ENCODE measurements at regions not wholly inside any gene's neighbourhood (a gene's known extent, or its start where the extent isn't known, plus 50 kb on each side); places are given as distances from the start of the nearest gene placed in this dataset.

DNA sequence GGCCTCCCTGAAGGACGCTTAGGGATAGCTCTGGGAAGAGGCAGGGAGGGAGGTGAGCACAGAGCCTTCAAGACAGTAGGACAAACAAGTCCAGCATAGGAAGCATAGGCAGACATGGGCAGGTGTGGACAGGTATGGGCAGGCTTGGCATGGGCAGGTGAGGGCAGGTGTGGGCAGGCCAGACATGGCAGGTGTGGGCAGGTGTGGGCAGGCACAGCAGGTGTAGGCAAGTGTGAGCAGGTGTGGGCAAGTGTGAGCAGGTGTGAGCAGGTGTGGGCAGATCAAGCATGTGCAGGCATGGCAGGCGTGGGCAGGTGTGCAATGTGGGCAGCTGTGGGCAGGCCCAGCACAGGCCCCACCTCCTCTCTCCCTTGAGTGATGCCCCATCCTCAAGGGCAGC, 148.8 kb upstream of the ZMIZ1 start:
- Histone ChIP-seq H3K9me3 (ENCODE audit: low read depth) (no peaks in the 10 kb centered on the region), H3K4me3 (no peak overlapping the region), H3K4me1 (ENCODE audit: low read depth) (peaks cover 13% of the 10 kb centered on the region), H3K36me3 (no peaks in the 10 kb centered on the region), H3K27ac (no peak overlapping the region), H3K27me3 (no peaks in the 10 kb centered on the region)
- TF ChIP-seq, protein P1, sequence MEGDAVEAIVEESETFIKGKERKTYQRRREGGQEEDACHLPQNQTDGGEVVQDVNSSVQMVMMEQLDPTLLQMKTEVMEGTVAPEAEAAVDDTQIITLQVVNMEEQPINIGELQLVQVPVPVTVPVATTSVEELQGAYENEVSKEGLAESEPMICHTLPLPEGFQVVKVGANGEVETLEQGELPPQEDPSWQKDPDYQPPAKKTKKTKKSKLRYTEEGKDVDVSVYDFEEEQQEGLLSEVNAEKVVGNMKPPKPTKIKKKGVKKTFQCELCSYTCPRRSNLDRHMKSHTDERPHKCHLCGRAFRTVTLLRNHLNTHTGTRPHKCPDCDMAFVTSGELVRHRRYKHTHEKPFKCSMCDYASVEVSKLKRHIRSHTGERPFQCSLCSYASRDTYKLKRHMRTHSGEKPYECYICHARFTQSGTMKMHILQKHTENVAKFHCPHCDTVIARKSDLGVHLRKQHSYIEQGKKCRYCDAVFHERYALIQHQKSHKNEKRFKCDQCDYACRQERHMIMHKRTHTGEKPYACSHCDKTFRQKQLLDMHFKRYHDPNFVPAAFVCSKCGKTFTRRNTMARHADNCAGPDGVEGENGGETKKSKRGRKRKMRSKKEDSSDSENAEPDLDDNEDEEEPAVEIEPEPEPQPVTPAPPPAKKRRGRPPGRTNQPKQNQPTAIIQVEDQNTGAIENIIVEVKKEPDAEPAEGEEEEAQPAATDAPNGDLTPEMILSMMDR (IDR thresholded peaks at IDR 0.05; ENCODE audit: low read depth, low read length) = no peak
- DNase-seq (ENCODE audit: low read depth in 1 of 2, low spot score in 1 of 2) = no peak

DNA sequence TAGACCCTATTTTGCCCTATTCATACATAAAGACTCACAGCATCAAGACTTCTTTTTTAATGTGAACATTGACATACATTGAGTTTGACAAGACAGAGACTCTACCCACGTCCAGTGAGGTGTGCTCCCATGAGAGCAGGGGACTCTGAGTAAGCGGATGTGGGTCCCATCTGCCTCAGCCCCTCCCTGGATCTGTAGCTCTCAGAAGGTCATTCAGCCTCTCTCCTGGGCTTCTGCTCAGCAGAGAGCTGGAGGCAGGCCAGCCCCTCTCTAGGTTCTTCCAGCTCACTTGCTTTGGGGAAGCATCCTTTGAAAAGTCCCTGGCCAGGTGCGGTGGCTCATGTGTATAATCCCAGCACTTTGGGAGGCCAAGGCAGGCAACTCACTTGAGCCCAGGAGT, 146.9 kb upstream of the ZMIZ1 start:
- no peaks in the 10 kb centered on the region for H3K9me3 ChIP-seq (ENCODE audit: low read depth)
- no peak overlapping the region for H3K4me3 ChIP-seq
- H3K4me1 ChIP-seq (ENCODE audit: low read depth) = peaks cover 13% of the 10 kb centered on the region
- no peaks in the 10 kb centered on the region for H3K27me3 ChIP-seq
- DNase-seq (ENCODE audit: low read depth in 1 of 2, low spot score in 1 of 2) = no peak
- H3K27ac ChIP-seq = no peak overlapping the region
- TF ChIP-seq, protein P1 (IDR thresholded peaks at IDR 0.05; ENCODE audit: low read depth, low read length) = no peak
- H3K36me3 ChIP-seq = no peaks in the 10 kb centered on the region

DNA sequence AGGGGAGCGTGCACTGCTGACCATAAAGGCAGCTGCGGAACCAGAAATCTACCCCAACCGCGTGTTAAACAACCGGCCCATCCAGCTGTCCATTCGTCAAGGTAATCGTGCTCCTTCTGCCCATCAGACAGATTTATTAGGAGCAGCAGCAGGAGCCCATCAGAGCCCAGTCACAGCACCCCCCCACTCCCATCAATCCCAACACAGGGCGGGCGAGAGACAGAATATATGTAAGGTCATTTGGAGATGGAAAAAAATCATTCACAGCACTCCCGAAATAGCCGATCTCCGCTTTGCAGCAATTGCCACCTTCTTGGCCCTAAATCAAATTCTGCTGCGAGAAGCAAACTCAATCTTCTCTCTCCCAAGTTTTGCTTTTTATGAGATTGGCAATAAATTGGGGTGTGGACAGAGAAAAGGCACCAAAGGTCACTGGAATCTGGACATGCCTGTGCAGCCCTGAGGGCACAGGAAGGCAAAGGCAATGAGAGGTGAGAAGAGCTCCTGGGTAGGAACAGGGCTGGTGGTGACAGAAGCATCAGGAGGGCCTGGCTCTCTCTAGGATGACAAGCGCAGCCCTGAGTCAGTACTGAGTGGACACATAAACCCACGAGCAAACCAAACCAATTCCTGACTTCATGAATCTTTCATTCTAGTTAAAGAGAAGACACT, 145.0 kb upstream of the ZMIZ1 start:
- Histone ChIP-seq H3K4me3 (no peak overlapping the region), H3K36me3 (no peaks in the 10 kb centered on the region), H3K27me3 (no peaks in the 10 kb centered on the region), H3K27ac (no peak overlapping the region), H3K4me1 (ENCODE audit: low read depth) (peaks cover 13% of the 10 kb centered on the region), H3K9me3 (ENCODE audit: low read depth) (no peaks in the 10 kb centered on the region)
- TF ChIP-seq, protein P1 (IDR thresholded peaks at IDR 0.05; ENCODE audit: low read depth, low read length) = no peak
- no peak for DNase-seq (ENCODE audit: low read depth in 1 of 2, low spot score in 1 of 2)

DNA sequence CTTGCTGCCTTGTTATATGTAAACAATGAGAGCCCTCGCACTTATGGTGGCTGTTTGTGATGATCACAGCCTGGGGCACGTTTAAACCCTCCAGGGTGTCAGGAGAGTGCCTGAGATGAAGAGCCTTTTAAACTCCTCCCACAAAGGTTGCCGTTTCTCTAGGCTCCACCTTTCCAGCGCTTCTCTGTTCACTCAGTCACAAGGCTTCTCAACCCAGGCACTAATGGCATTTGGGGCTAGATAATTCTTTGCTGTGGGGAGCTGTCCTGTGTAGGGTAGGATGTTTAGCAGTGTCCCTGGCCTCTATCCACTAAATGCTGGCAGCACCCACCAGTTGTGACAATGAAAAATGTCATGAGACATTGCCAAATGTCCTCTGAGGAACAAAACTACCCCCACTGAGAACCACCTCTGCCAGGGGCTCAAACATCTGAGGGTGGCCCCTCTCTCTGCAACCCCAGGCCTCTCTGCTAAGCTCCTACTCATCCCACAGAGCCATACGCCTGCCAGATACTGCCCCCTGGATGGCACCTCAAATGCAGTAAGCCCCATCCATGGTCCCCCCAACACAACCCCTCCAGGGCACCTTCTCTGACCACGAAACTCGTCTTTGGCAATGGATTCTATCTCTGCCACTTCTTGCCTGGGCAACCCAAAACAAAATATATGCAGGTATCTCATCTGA, 144.3 kb upstream of the ZMIZ1 start:
- DNase-seq (ENCODE audit: low read depth in 1 of 2, low spot score in 1 of 2) = peak in 1 of 2 donors; percentile 38
- TF ChIP-seq, protein P1 (IDR thresholded peaks at IDR 0.05; ENCODE audit: low read depth, low read length) = no peak
- H3K27me3 ChIP-seq = no peaks in the 10 kb centered on the region
- no peak overlapping the region for H3K27ac ChIP-seq
- peaks cover 10% of the 10 kb centered on the region for H3K4me1 ChIP-seq (ENCODE audit: low read depth)
- no peak overlapping the region for H3K4me3 ChIP-seq
- H3K36me3 ChIP-seq = no peaks in the 10 kb centered on the region
- H3K9me3 ChIP-seq (ENCODE audit: low read depth) = no peaks in the 10 kb centered on the region

DNA sequence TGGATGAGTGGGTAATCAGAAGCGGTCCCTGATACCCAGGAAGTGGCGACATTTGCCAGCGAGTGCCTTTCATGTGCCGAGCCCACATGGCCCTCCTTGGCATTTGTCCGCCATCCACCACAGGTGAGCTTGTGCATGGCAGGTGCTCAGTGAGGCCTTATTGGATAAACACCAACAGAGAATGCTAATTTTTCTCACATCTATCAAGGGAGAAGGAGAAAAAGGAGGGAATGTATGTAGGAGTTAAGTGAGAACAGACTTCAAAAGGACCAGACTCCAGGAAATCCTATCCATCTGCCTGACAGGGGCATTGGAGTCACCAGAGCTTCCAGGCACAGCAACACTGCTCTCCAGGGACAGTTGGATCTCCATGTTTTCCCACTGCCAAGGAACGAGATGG, 143.5 kb upstream of the ZMIZ1 start:
- Histone ChIP-seq H3K27ac (no peak overlapping the region), H3K4me3 (no peak overlapping the region), H3K9me3 (ENCODE audit: low read depth) (no peaks in the 10 kb centered on the region), H3K27me3 (no peaks in the 10 kb centered on the region), H3K4me1 (ENCODE audit: low read depth) (peaks cover 10% of the 10 kb centered on the region), H3K36me3 (no peaks in the 10 kb centered on the region)
- TF ChIP-seq, protein P1 (IDR thresholded peaks at IDR 0.05; ENCODE audit: low read depth, low read length) = no peak
- DNase-seq (ENCODE audit: low read depth in 1 of 2, low spot score in 1 of 2) = no peak

Data from cardiac muscle cell (in vitro differentiated cells and primary cell).